OCI-M1 (cell line): ENCODE measurements at regions not wholly inside any gene's neighbourhood (a gene's known extent, or its start where the extent isn't known, plus 50 kb on each side); places are given as distances from the start of the nearest gene placed in this dataset.

Experiments
- DNase-seq: peaks from one replicate; lab custom pipeline; 2025; lab: John Stamatoyannopoulos, UW

DNA sequence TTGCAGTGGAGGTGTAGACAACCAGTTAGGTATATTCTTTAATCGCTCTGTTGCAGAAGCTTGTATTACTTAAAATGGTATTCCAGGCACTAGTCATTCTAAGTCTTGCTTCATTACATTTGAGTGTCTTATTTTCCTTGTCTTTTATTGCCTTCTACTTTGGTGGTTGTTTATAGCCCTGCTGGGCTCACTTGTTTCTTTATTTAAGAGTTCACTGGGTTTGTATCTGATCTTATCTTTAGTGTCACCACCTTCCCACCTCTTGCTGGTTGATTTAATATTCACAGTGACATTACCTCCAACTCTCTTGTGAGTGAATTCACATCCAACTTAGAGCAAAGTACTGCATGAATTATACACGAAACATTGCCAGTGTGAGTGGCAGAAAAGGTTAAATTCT lies 83.6 kb upstream of the BNC2 start:
- no peak for DNase-seq

DNA sequence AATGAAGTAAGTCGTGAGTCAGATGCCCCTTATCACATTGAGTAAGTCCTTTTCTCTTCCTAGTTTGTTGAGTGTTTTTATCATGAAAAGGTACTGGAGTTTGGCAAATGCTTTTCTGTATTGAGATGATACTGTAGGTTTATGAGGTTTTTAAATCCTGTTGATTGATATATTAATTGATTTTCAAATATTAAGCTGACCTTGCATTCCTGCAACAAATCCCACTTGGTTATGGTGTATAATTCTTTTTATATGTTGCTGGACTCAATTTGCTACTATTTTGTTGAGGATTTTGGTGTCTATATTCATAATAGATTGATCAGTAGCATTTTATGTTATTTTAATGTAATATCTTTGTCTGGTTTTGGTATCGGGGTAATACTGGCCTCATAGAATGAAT lies 81.0 kb upstream of the BNC2 start:
- DNase-seq = no peak

DNA sequence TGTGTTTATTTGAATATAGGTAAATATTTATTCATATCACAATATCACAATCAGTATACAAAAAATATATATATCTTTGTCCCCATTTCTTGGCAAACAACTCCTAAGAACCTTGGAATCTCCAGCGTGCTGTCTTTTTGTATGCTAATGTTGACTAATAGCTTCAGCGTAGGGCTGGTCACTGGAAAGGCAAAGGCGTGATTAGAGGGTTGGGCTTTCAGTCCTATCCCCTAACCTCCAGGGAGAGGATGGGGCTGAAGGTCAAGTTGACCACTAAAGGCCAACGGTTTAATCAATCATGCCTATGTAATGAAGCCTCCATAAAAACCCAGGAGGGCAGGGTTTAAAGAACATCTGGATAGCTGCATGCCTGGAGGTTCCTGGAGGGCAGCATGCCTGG lies 79.6 kb upstream of the BNC2 start:
- DNase-seq = no peak

DNA sequence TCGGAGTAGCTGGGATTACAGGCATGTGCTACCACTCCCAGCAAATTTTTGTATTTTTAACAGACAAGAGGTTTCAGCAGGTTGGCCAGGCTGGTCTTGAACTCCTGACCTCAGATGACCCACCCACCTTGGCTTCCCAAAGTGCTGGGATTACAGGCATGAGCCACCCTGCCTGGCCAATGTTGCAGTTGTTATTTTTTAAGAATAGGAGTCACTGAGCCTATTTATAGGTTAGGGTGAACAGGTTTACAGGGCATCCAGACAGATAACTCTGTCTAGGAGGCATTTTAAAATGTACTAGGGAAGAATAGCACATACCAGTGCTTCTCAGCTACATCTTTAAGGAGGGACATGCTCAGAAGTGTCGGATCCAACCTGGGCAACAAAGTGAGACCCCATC lies 60.1 kb upstream of the BNC2 start:
- no peak for DNase-seq

DNA sequence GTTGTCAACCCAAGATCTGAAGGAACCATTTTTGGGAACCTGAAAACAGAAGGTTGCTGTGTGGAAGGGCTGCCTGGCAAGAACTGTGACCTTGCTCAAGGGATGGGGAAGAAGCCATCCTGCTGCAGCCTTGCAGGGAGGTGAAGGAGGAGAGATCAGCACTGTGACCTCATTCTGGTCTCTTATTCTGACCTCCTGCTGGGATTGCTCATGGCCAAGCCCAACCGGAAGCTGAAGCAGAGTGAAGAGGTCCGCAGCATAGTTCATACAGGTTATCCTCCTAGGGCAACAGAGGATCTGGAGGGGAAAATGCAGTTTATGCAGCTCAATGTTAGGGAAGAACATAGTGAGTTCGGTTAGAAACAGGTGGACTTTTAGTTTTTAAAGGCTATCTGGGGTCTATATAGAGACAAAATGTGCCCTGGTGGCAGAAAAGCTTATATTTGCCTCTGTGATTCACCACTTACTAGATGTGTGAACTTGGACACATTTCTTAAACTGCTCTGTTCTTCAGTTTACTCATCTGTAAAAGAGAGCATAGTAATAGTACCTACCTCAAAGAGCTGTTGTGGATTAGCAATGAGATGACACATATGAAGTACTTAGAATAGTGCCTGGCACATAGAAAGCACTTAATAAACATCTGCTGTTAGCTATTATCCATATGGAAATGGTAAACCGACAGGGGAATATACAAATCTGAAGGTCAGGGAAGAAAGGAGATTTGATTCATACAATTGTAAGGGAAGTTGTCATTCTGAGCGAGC lies 57.9 kb upstream of the BNC2 start:
- DNase-seq = no peak

DNA sequence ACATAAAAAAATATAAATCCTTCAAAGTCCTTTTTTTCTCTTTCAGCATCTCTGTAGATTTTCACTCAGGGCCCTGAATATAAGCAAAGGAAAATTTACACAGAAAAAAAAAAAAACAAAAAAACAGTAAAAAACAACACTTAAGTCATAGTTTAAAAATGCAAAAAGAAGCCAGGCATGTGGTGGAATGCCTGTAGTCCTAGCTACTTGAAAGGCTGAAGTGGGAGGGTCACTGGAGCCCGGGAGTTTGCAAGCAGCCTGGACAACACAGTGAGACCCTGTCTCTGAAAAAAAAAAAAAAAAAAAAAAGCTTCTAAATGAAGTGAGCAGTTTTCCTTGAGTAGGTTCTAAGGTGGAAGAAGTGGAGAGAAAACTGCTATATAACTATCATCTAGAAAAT lies 55.0 kb upstream of the BNC2 start:
- DNase-seq = no peak

DNA sequence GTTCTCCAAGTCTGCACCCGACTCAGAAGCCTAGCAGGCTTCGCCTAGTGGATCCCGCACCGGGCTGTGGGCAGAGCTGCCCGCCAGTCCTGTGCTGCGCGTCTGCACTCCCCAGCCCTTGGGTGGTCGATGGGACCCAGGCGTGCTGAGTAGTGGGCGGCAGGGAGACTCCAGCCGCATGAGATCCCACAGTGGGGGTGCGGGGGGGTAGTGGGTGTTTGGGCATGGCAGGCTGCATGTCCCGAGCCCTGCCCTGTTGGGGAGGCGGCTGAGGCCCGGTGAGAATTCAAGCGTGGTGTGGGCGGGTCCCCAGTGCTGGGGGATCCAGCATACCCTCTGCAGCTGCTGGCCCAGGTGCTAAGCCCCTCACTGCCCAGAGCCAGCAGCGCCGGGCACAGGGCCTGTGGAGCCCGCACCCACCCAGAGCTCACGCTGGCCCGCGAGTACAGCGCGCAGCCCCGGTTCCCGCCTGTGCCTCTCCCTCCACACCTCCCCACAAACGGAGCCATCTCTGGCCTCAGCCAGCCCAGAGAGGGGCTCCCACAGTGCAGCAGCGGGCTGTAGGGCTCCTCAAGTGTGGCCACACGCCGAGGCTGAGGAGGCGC lies 53.9 kb upstream of the BNC2 start:
- DNase-seq = no peak

DNA sequence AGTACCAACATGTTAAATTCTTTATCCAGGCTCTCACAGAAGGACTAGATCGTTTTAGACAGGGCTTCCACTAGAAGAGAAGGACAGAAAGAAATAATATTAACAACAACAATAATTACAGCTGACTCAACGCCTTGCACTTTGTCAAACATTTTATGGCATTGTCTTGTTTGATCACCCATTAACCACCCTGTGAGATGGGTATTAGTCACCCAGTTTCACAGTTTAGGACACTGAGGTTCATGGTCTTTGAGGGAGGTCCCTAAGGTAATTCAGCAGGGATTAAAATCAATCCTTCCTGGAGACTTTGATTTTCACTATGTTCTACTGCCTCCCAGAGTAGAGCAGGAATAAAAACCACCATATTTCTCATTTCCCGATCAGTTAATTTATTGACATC lies 51.4 kb upstream of the BNC2 start:
- no peak for DNase-seq
